H1 (cell line): ENCODE measurements at regions not wholly inside any gene's neighbourhood (a gene's known extent, or its start where the extent isn't known, plus 50 kb on each side); places are given as distances from the start of the nearest gene placed in this dataset.

Source experiments
- CTCF ChIA-PET: fragments of 300-600 bp; sonication (Branson Sonifier 250); formaldehyde crosslinking; loops from one replicate; lab custom pipeline; 2021; ENCODE audit not compliant: partially characterized antibody; lab: Charles Lee
- POLR2A ChIA-PET: fragments of 300-600 bp; sonication (Branson Sonifier 250); formaldehyde crosslinking; loops from one replicate; lab custom pipeline; 2021; ENCODE audit warnings: inconsistent platforms; ENCODE audit not compliant: partially characterized antibody; lab: Charles Lee
- DNase-seq, 2 experiments: peaks; one replicate each; pipeline versions ENCODE4 v3.0.0 to v3.0.0-alpha.2; 2010 to 2022; ENCODE audit warnings: low spot score in 2 of 2, low read depth in 1 of 2, mixed read lengths in 1 of 2
- FAIRE-seq: peaks from 2 replicates; lab custom pipeline; 2011; peaks lifted over from hg19 to GRCh38; lab: Jason Lieb, UNC
- H2AFZ ChIP-seq: 2 replicates; pipeline ENCODE4 v1.8.1; 2012; ENCODE audit warnings: low read length, inconsistent platforms
- H2AK5ac ChIP-seq: 2 replicates; pipeline ENCODE4 v1.6.1; 2013; ENCODE audit warnings: low read depth, low read length
- H2BK120ac ChIP-seq: replicated peaks from 2 replicates; pipeline ENCODE3; 2013; ENCODE audit warnings: low read depth, low read length, inconsistent platforms
- H2BK12ac ChIP-seq: 2 replicates; pipeline ENCODE4 v1.6.1; 2013; ENCODE audit warnings: low read depth, low read length
- H2BK15ac ChIP-seq: 2 replicates; pipeline ENCODE4 v1.6.1; 2013; ENCODE audit warnings: low read length
- H2BK20ac ChIP-seq: 2 replicates; pipeline ENCODE4 v1.6.1; 2013; ENCODE audit warnings: low read length
- H2BK5ac ChIP-seq: 2 replicates; pipeline ENCODE4 v1.6.1; 2013; ENCODE audit warnings: low read depth, low read length
- H3K14ac ChIP-seq: 2 replicates; pipeline ENCODE4 v1.6.1; 2013; ENCODE audit warnings: inconsistent platforms; ENCODE audit not compliant: insufficient read length
- H3K18ac ChIP-seq: 2 replicates; pipeline ENCODE4 v1.6.1; 2013; ENCODE audit warnings: low read length; ENCODE audit errors: extremely low read depth
- H3K23ac ChIP-seq: 2 replicates; pipeline ENCODE4 v1.6.1; 2013; ENCODE audit warnings: inconsistent platforms; ENCODE audit not compliant: insufficient read length
- H3K23me2 ChIP-seq: 2 replicates; pipeline ENCODE4 v1.6.1; 2013; ENCODE audit warnings: low read depth, low read length
- H3K27ac ChIP-seq: 2 replicates; pipeline ENCODE4 v1.6.1; 2011; ENCODE audit warnings: low read depth, low read length, inconsistent platforms
- H3K27me3 ChIP-seq, 4 experiments: replicated peaks in 1 of 4; 1 replicate in 1 of 4; 2 replicates in 3 of 4; pipeline versions ENCODE4 v1.6.1 to v1.8.1; 2011 to 2013; ENCODE audit warnings: low read length in 3 of 4, mild to moderate bottlenecking in 3 of 4, inconsistent platforms in 2 of 4, mixed read lengths in 2 of 4, moderate library complexity in 1 of 4; ENCODE audit not compliant: control insufficient read depth in 3 of 4, insufficient read depth in 3 of 4; ENCODE audit errors: extremely low read depth in 1 of 4
- H3K36me3 ChIP-seq, 4 experiments: 2 replicates each; pipeline versions ENCODE4 v1.6.1 to v1.8.1; 2011 to 2013; ENCODE audit warnings: mild to moderate bottlenecking in 4 of 4, low read length in 3 of 4, moderate library complexity in 2 of 4, control low read depth in 1 of 4, inconsistent platforms in 1 of 4; ENCODE audit not compliant: insufficient read depth in 4 of 4, control insufficient read depth in 2 of 4
- H3K4ac ChIP-seq: replicated peaks from 2 replicates; pipeline ENCODE3; 2013; ENCODE audit warnings: low read length, low read depth, mixed read lengths, inconsistent platforms; ENCODE audit not compliant: insufficient read length
- H3K4me1 ChIP-seq, 4 experiments: replicated peaks in 1 of 4; 1 replicate in 1 of 4; 2 replicates in 3 of 4; pipeline versions ENCODE4 v1.6.1 to v1.8.1; 2011 to 2013; ENCODE audit warnings: low read length in 3 of 4, inconsistent platforms in 2 of 4, mixed read lengths in 1 of 4; ENCODE audit not compliant: insufficient read depth in 4 of 4, control insufficient read depth in 3 of 4
- H3K4me2 ChIP-seq, 2 experiments: 2 replicates each; pipeline versions ENCODE4 v1.6.1 to v1.8.1; 2011 to 2013; ENCODE audit warnings: low read depth in 2 of 2, low read length in 2 of 2, control low read depth in 1 of 2, inconsistent platforms in 1 of 2, mild to moderate bottlenecking in 1 of 2; ENCODE audit not compliant: insufficient read depth in 1 of 2
- H3K4me3 ChIP-seq, 4 experiments: fragments of 200-600, 300-600 bp in 1 of 4; sonication (generic), shearing (Covaris generic), sonication (Bioruptor Twin) in 1 of 4; 2 replicates each; pipeline versions ENCODE4 v1.5.1 to v1.8.1; 2011 to 2016; ENCODE audit warnings: low read length in 4 of 4, low read depth in 3 of 4, control low read depth in 2 of 4, inconsistent platforms in 2 of 4, mild to moderate bottlenecking in 2 of 4, mixed read lengths in 1 of 4, moderate library complexity in 1 of 4; ENCODE audit not compliant: insufficient read depth in 2 of 4; ENCODE audit errors: extremely low read depth in 1 of 4
- H3K56ac ChIP-seq: replicated peaks from 2 replicates; pipeline ENCODE3; 2013; ENCODE audit warnings: low read depth, mild to moderate bottlenecking, mixed read lengths, low read length, inconsistent platforms; ENCODE audit not compliant: insufficient read length
- H3K79me1 ChIP-seq: 2 replicates; pipeline ENCODE4 v1.6.1; 2013; ENCODE audit warnings: low read depth, low read length, control low read depth
- H3K79me2 ChIP-seq, 2 experiments: 2 replicates each; pipeline versions ENCODE4 v1.6.1 to v1.8.1; 2012 to 2013; ENCODE audit warnings: low read length in 2 of 2, mild to moderate bottlenecking in 2 of 2, inconsistent platforms in 1 of 2; ENCODE audit not compliant: insufficient read depth in 2 of 2, control insufficient read depth in 1 of 2
- H3K9ac ChIP-seq, 4 experiments: replicated peaks in 1 of 4; 1 replicate in 1 of 4; 2 replicates in 3 of 4; pipeline versions ENCODE4 v1.6.1 to v1.8.1; 2011 to 2013; ENCODE audit warnings: low read depth in 3 of 4, low read length in 3 of 4, control low read depth in 2 of 4, mild to moderate bottlenecking in 2 of 4, moderate library complexity in 2 of 4, inconsistent platforms in 1 of 4; ENCODE audit errors: extremely low read depth in 1 of 4
- H3K9me3 ChIP-seq, 2 experiments: 2 replicates each; pipeline versions ENCODE4 v1.6.1 to v1.8.1; 2012 to 2013; ENCODE audit warnings: mild to moderate bottlenecking in 2 of 2, moderate library complexity in 2 of 2, control low read depth in 1 of 2, inconsistent platforms in 1 of 2, low read depth in 1 of 2, low read length in 1 of 2, mixed read lengths in 1 of 2; ENCODE audit not compliant: insufficient read depth in 2 of 2
- H4K20me1 ChIP-seq, 2 experiments: replicated peaks in 1 of 2; 2 replicates each; pipeline versions ENCODE3 to v1.8.1; 2011 to 2013; ENCODE audit warnings: inconsistent platforms in 2 of 2, low read length in 2 of 2, mild to moderate bottlenecking in 1 of 2; ENCODE audit not compliant: insufficient read depth in 2 of 2, control insufficient read depth in 1 of 2
- H4K5ac ChIP-seq: 2 replicates; pipeline ENCODE4 v1.6.1; 2013; ENCODE audit warnings: low read length, low read depth, mixed read lengths, inconsistent platforms; ENCODE audit not compliant: insufficient read length
- H4K8ac ChIP-seq: 2 replicates; pipeline ENCODE4 v1.8.0; 2013; ENCODE audit warnings: mild to moderate bottlenecking, moderate library complexity, low read length, inconsistent platforms; ENCODE audit not compliant: insufficient read depth; ENCODE audit errors: extremely low read depth
- H4K91ac ChIP-seq: replicated peaks from 2 replicates; pipeline ENCODE3; 2013; ENCODE audit warnings: low read length, mixed read lengths, inconsistent platforms; ENCODE audit not compliant: insufficient read length
- ASH2L ChIP-seq: fragments of 200-600, 300-600 bp; sonication (generic); IDR thresholded peaks from one replicate; pipeline ENCODE4 v1.7.1; 2017; ENCODE audit warnings: low read length
- CREB1 ChIP-seq: IDR thresholded peaks from 2 replicates; pipeline ENCODE4 v1.6.1; 2012; ENCODE audit warnings: inconsistent platforms
- HDAC2 ChIP-seq, 2 experiments: fragments of 300-600 bp in 1 of 2; sonication (generic) in 1 of 2; IDR thresholded peaks; 2 replicates each; pipeline ENCODE4 v1.6.1; 2011 to 2012; ENCODE audit warnings: low read depth in 2 of 2, low read length in 2 of 2, mild to moderate bottlenecking in 2 of 2, moderate library complexity in 2 of 2, borderline replicate concordance in 1 of 2, inconsistent platforms in 1 of 2
- WGBS, 2 experiments: shearing (Covaris generic) in 1 of 2; methylation state at CpG; one replicate each; pipeline versions ENCODE4 v1.1.6 to v1.1.7; 2013 to 2015; ENCODE audit warnings: low lambda C conversion rate in 2 of 2, mixed read lengths in 2 of 2, inconsistent platforms in 1 of 2, low coverage in 1 of 2, missing lambda C conversion rate in 1 of 2; ENCODE audit not compliant: insufficient replicate concordance in 2 of 2, insufficient coverage in 1 of 2, insufficient read length in 1 of 2; ENCODE audit errors: extremely low coverage in 1 of 2, missing lambda C conversion rate in 1 of 2; 5-methylcytosine and 5-hydroxymethylcytosine counted together

- Histone ChIP-seq H4K8ac (no peak overlapping the region), H3K9ac (no peak overlapping the region), H3K79me2 (no peaks in the 10 kb centered on the region), H3K23me2 (no peaks in the 10 kb centered on the region), H4K91ac (no peak overlapping the region), H3K23ac (no peak overlapping the region), H3K4me1 (no peaks in the 10 kb centered on the region), H3K4me2 (no peak overlapping the region), H2BK20ac (no peak overlapping the region), H3K9me3 (no peaks in the 10 kb centered on the region), H3K56ac (no peak overlapping the region), H4K5ac (no peak overlapping the region), H3K79me1 (no peaks in the 10 kb centered on the region), H2AFZ (no peak overlapping the region), H3K4ac (no peak overlapping the region), H2BK120ac (no peak overlapping the region), H3K36me3 (no peaks in the 10 kb centered on the region), H2AK5ac (no peak overlapping the region), H4K20me1 (no peaks in the 10 kb centered on the region), H3K27ac (no peak overlapping the region), H3K18ac (no peak overlapping the region), H2BK15ac (no peak overlapping the region), H2BK5ac (no peak overlapping the region), H3K27me3 (no peaks in the 10 kb centered on the region), H2BK12ac (no peak overlapping the region), H3K4me3 (no peak overlapping the region), H3K14ac (no peak overlapping the region)
- POLR2A ChIA-PET = interaction anchor here (0.6 kb wide), 1 partner anchor 534 kb away, joined by 3 read pairs; no protein-coding TSS in a partner anchor
- FAIRE-seq = no peak
- TF ChIP-seq ASH2L (no peak), HDAC2 (IDR thresholded peaks at IDR 0.05; ENCODE audit: borderline replicate concordance in 1 of 2, low read depth in 2 of 2, low read length in 2 of 2) (no peak), CREB1 (no peak)
- 85% methylated on average over 1 of the region's 1 CpG; no CpG with 5 or more reads in 1 of the 2 experiments for WGBS, 2 experiments
- no peak for DNase-seq
- CTCF ChIA-PET = no interaction called here
Observed at GRCh38 chr2:186330050-186330449, 156.0 kb upstream of the ZC3H15 start.
